HCT116 (cell line): ENCODE measurements at regions not wholly inside any gene's neighbourhood (a gene's known extent, or its start where the extent isn't known, plus 50 kb on each side); places are given as distances from the start of the nearest gene placed in this dataset.

Experiments
- ATF3 ChIP-seq: IDR thresholded peaks from 2 replicates; pipeline ENCODE4 v1.6.1; 2012
- CBX3 ChIP-seq: IDR thresholded peaks from 2 replicates; pipeline ENCODE4 v1.6.1; 2012; ENCODE audit warnings: low read depth
- CTCF ChIP-seq, 3 experiments: fragments of 200-600 bp in 1 of 3; sonication (generic) in 1 of 3; IDR thresholded peaks in 2 of 3; conservative IDR thresholded peaks in 1 of 3; 2 replicates each; pipeline ENCODE4 v1.5.1; 2012 to 2017; ENCODE audit warnings: low read depth in 2 of 3, low read length in 2 of 3, antibody characterized with exemption in 1 of 3, borderline replicate concordance in 1 of 3, control low read depth in 1 of 3, mild to moderate bottlenecking in 1 of 3, mixed read lengths in 1 of 3, mixed run types in 1 of 3, moderate library complexity in 1 of 3; ENCODE audit not compliant: insufficient read depth in 1 of 3
- EZH2 ChIP-seq: fragments of 200-600 bp; sonication (generic); IDR thresholded peaks from 2 replicates; pipeline ENCODE4 v1.6.1; 2017; ENCODE audit warnings: antibody characterized with exemption, mixed run types
- EZH2phosphoT487 ChIP-seq: fragments of 200-600 bp; IDR thresholded peaks from 2 replicates; pipeline ENCODE4 v1.6.1; 2018; ENCODE audit warnings: antibody characterized with exemption, borderline replicate concordance
- FOSL1 ChIP-seq: IDR thresholded peaks from 2 replicates; pipeline ENCODE4 v1.6.1; 2012; ENCODE audit warnings: low read depth
- MAX ChIP-seq: IDR thresholded peaks from 2 replicates; pipeline ENCODE4 v1.6.1; 2012
- POLR2A ChIP-seq: IDR thresholded peaks from 2 replicates; pipeline ENCODE4 v1.7.0; 2011; ENCODE audit warnings: borderline replicate concordance; ENCODE audit not compliant: insufficient read depth, insufficient read length; ENCODE audit errors: extremely low read depth
- POLR2AphosphoS5 ChIP-seq: IDR thresholded peaks from 2 replicates; pipeline ENCODE4 v1.6.1; 2011; ENCODE audit warnings: mild to moderate bottlenecking, low read depth, low read length, moderate library complexity
- REST ChIP-seq: IDR thresholded peaks from 2 replicates; pipeline ENCODE4 v1.6.1; 2012; ENCODE audit warnings: low read depth
- TCF7L2 ChIP-seq: IDR thresholded peaks from 2 replicates; pipeline ENCODE4 v1.7.0; 2011; ENCODE audit warnings: borderline replicate concordance, inconsistent platforms; ENCODE audit not compliant: insufficient read depth, insufficient read length; ENCODE audit errors: extremely low read depth
- YY1 ChIP-seq: IDR thresholded peaks from 2 replicates; pipeline ENCODE4 v1.6.1; 2011; ENCODE audit warnings: low read length, low read depth, moderate library complexity, mild to moderate bottlenecking; ENCODE audit not compliant: insufficient replicate concordance; ENCODE audit errors: extremely low read depth
- ZFX ChIP-seq: fragments of 450-650 bp; IDR thresholded peaks from 2 replicates; pipeline ENCODE4 v1.6.1; 2017

GRCh38 chr20:33922224-33922623 lies 71.5 kb upstream of the RALY start:
- no peak for TF ChIP-seq POLR2AphosphoS5
- TF ChIP-seq CTCF (IDR thresholded peaks at IDR 0.05 in 2 of 3, conservative IDR thresholded peaks at IDR 0.05 in 1 of 3; ENCODE audit: borderline replicate concordance in 1 of 3, insufficient read depth in 1 of 3, low read depth in 2 of 3, low read length in 2 of 3), result no peak
- TF ChIP-seq POLR2A, result no peak
- no peak for TF ChIP-seq REST
- no peak for TF ChIP-seq YY1
- no peak for TF ChIP-seq FOSL1
- no peak for TF ChIP-seq CBX3
- TF ChIP-seq TCF7L2, result no peak
- TF ChIP-seq ZFX, result no peak
- no peak for TF ChIP-seq ATF3
- no peak for TF ChIP-seq EZH2
- no peak for TF ChIP-seq MAX
- TF ChIP-seq EZH2phosphoT487, result no peak
